IMR-90 (cell line): ENCODE measurements at regions not wholly inside any gene's neighbourhood (a gene's known extent, or its start where the extent isn't known, plus 50 kb on each side); places are given as distances from the start of the nearest gene placed in this dataset.

ENCODE experiments used
- ATAC-seq: fragments of 200-7000 bp; cut with Tn5 transposase; 2 replicates; pipeline ENCODE4 v1.9.1; 2020; ENCODE audit warnings: low read depth, mild to moderate bottlenecking, moderate library complexity
- BruUV-seq: library from RNA; stranded (reverse); fragments of 400-500 nt; replicated peaks from 2 replicates; lab custom pipeline; 2021; lab: Mats Ljungman, UMichigan
- CTCF ChIA-PET: fragments of 300-600 bp; formaldehyde crosslinking; extraction: SDS; loops from one replicate; lab custom pipeline; 2021; ENCODE audit warnings: antibody characterized with exemption; lab: Yijun Ruan, JAX
- POLR2A ChIA-PET: fragments of 300-600 bp; sonication (Branson Sonifier 250); formaldehyde crosslinking; loops from one replicate; lab custom pipeline; 2022; ENCODE audit warnings: antibody characterized with exemption; ENCODE audit not compliant: unreplicated experiment; lab: Charles Lee
- DNase-seq: peaks from one replicate; pipeline ENCODE4 v3.0.0; 2013
- H2AFZ ChIP-seq: replicated peaks from 2 replicates; pipeline ENCODE3; 2013; ENCODE audit warnings: low read length, mild to moderate bottlenecking; ENCODE audit not compliant: poor library complexity
- H2AK5ac ChIP-seq: 2 replicates; pipeline ENCODE4 v1.6.1; 2013; ENCODE audit warnings: low read depth, low read length, inconsistent platforms
- H2AK9ac ChIP-seq: replicated peaks from 2 replicates; pipeline ENCODE3; 2013; ENCODE audit warnings: mild to moderate bottlenecking, low read depth, low read length, moderate library complexity; ENCODE audit not compliant: poor library complexity
- H2BK120ac ChIP-seq: 2 replicates; pipeline ENCODE4 v1.6.1; 2013; ENCODE audit warnings: low read depth, low read length, inconsistent platforms
- H2BK15ac ChIP-seq: 3 replicates; pipeline ENCODE4 v1.6.1; 2013; ENCODE audit warnings: low read depth, low read length, inconsistent platforms
- H2BK20ac ChIP-seq: 2 replicates; pipeline ENCODE4 v1.6.1; 2013; ENCODE audit warnings: low read depth, mild to moderate bottlenecking, inconsistent platforms, low read length, moderate library complexity
- H2BK5ac ChIP-seq: 2 replicates; pipeline ENCODE4 v1.6.1; 2013; ENCODE audit warnings: mild to moderate bottlenecking, low read depth, low read length, inconsistent platforms; ENCODE audit not compliant: poor library complexity, severe bottlenecking
- H3K14ac ChIP-seq: replicated peaks from 2 replicates; pipeline ENCODE4 v1.6.1; 2013; ENCODE audit warnings: low read depth, low read length, inconsistent platforms
- H3K18ac ChIP-seq: 2 replicates; pipeline ENCODE4 v1.6.1; 2013; ENCODE audit warnings: low read depth, low read length, control low read depth
- H3K23ac ChIP-seq: 2 replicates; pipeline ENCODE4 v1.6.1; 2013; ENCODE audit warnings: low read depth, low read length, inconsistent platforms
- H3K27ac ChIP-seq: 2 replicates; pipeline ENCODE4 v1.5.1; 2013; ENCODE audit warnings: mild to moderate bottlenecking, control low read depth, low read length; ENCODE audit not compliant: insufficient read depth
- H3K27me3 ChIP-seq: 2 replicates; pipeline ENCODE4 v1.6.1; 2013; ENCODE audit warnings: low read length; ENCODE audit not compliant: control insufficient read depth, insufficient read depth
- H3K36me3 ChIP-seq: 2 replicates; pipeline ENCODE4 v1.6.1; 2013; ENCODE audit warnings: low read length, mixed read lengths; ENCODE audit not compliant: control insufficient read depth, insufficient read depth
- H3K4ac ChIP-seq: 2 replicates; pipeline ENCODE4 v1.6.1; 2013; ENCODE audit warnings: low read depth, low read length, inconsistent platforms
- H3K4me1 ChIP-seq: 2 replicates; pipeline ENCODE4 v1.6.1; 2013; ENCODE audit warnings: low read length, mixed read lengths; ENCODE audit not compliant: control insufficient read depth, insufficient read depth
- H3K4me2 ChIP-seq: 2 replicates; pipeline ENCODE4 v1.6.1; 2013; ENCODE audit warnings: low read depth, mild to moderate bottlenecking, control low read depth, low read length, moderate library complexity
- H3K4me3 ChIP-seq: 2 replicates; pipeline ENCODE4 v1.5.1; 2013; ENCODE audit warnings: low read depth, mild to moderate bottlenecking, control low read depth, low read length, moderate library complexity; ENCODE audit not compliant: insufficient read depth
- H3K56ac ChIP-seq: 2 replicates; pipeline ENCODE4 v1.6.1; 2013; ENCODE audit warnings: low read length, inconsistent platforms; ENCODE audit not compliant: insufficient read depth; ENCODE audit errors: extremely low read depth
- H3K79me1 ChIP-seq, 2 experiments: 2 replicates each; pipeline ENCODE4 v1.6.1; 2013; ENCODE audit warnings: low read length in 2 of 2, inconsistent platforms in 1 of 2, low read depth in 1 of 2
- H3K9ac ChIP-seq: 2 replicates; pipeline ENCODE4 v1.6.1; 2013; ENCODE audit warnings: low read depth, low read length, control low read depth
- H3K9me1 ChIP-seq: 2 replicates; pipeline ENCODE4 v1.6.1; 2013; ENCODE audit warnings: low read length, inconsistent platforms; ENCODE audit not compliant: insufficient read depth
- H3K9me3 ChIP-seq: 2 replicates; pipeline ENCODE4 v1.6.1; 2013; ENCODE audit warnings: low read length; ENCODE audit not compliant: control insufficient read depth, insufficient read depth
- H4K20me1 ChIP-seq: 2 replicates; pipeline ENCODE4 v1.6.1; 2013; ENCODE audit warnings: low read length, inconsistent platforms; ENCODE audit not compliant: insufficient read depth
- H4K5ac ChIP-seq: 2 replicates; pipeline ENCODE4 v1.6.1; 2013; ENCODE audit warnings: mild to moderate bottlenecking, low read depth, low read length, control low read depth
- H4K8ac ChIP-seq, 2 experiments: 2 replicates each; pipeline ENCODE4 v1.6.1; 2013; ENCODE audit warnings: low read depth in 2 of 2, low read length in 2 of 2, control low read depth in 1 of 2, inconsistent platforms in 1 of 2
- H4K91ac ChIP-seq: 2 replicates; pipeline ENCODE4 v1.6.1; 2013; ENCODE audit warnings: low read depth, low read length, inconsistent platforms; ENCODE audit not compliant: insufficient read depth
- BHLHE40 ChIP-seq: fragments of 150-350 bp; IDR thresholded peaks from 2 replicates; pipeline ENCODE4 v1.6.1; 2016; ENCODE audit warnings: mild to moderate bottlenecking, low read depth, low read length
- CHD1 ChIP-seq: IDR thresholded peaks from 2 replicates; pipeline ENCODE4 v1.6.1; 2012; ENCODE audit warnings: low read depth, low read length, improper control_type of control experiment
- MAZ ChIP-seq: IDR thresholded peaks from 2 replicates; pipeline ENCODE4 v1.6.1; 2012; ENCODE audit warnings: low read depth, mild to moderate bottlenecking, low read length, improper control_type of control experiment, moderate library complexity, borderline replicate concordance
- NFE2L2 ChIP-seq: fragments of 150-350 bp; IDR thresholded peaks from 2 replicates; pipeline ENCODE4 v1.6.1; 2016; ENCODE audit warnings: low read depth, mild to moderate bottlenecking, low read length
- RCOR1 ChIP-seq: IDR thresholded peaks from 2 replicates; pipeline ENCODE4 v1.6.1; 2012; ENCODE audit warnings: mild to moderate bottlenecking, low read length, improper control_type of control experiment; ENCODE audit not compliant: insufficient replicate concordance
- SMC3 ChIP-seq: fragments of 150-350 bp; IDR thresholded peaks from 2 replicates; pipeline ENCODE4 v1.6.1; 2016; ENCODE audit warnings: low read depth, mild to moderate bottlenecking, antibody characterized with exemption, low read length, moderate library complexity
- WGBS, 2 experiments: methylation state at CpG; one replicate each; pipeline versions ENCODE4 v1.1.5 to v1.1.7; 2013; ENCODE audit warnings: missing lambda C conversion rate in 2 of 2; ENCODE audit not compliant: insufficient read length in 1 of 2; ENCODE audit errors: extremely low coverage in 2 of 2; 5-methylcytosine and 5-hydroxymethylcytosine counted together
- dilution Hi-C: fragments of 300-500 bp; cut with HindIII; formaldehyde crosslinking; loops from one replicate; pipeline ENCODE4 v1.14.3; 2018; ENCODE audit warnings: low sequenced_read_pairs; ENCODE audit not compliant: unreplicated experiment
- in situ Hi-C: fragments of 300-500 bp; cut with MboI; formaldehyde crosslinking; loops from 3 replicates; pipeline ENCODE4 v1.14.3; 2019; ENCODE audit warnings: low sequenced_read_pairs, inconsistent platforms, mixed read lengths
- intact Hi-C: fragments of 100-400 bp; cut with micrococcal nuclease; formaldehyde crosslinking; loops from 2 replicates; pipeline ENCODE4 v1.10.0; 2022

- Histone ChIP-seq H3K9ac (no peak overlapping the region), H2BK15ac (no peak overlapping the region), H3K4me3 (no peak overlapping the region), H3K4me1 (no peaks in the 10 kb centered on the region), H4K20me1 (no peaks in the 10 kb centered on the region), H3K27ac (no peak overlapping the region), H2BK120ac (no peak overlapping the region), H3K9me3 (no peaks in the 10 kb centered on the region), H2BK5ac (no peak overlapping the region), H2AK9ac (no peak overlapping the region), H4K8ac (no peak overlapping the region), H2BK20ac (no peak overlapping the region), H4K91ac (no peak overlapping the region), H3K9me1 (no peaks in the 10 kb centered on the region; the same call in 1 of the 2 replicates), H2AK5ac (no peak overlapping the region), H3K4me2 (no peak overlapping the region), H3K4ac (no peak overlapping the region), H4K5ac (no peak overlapping the region), H3K27me3 (no peaks in the 10 kb centered on the region; the same call in 1 of the 2 replicates), H3K14ac (no peak overlapping the region), H2AFZ (no peak overlapping the region), H3K56ac (no peak overlapping the region), H3K23ac (no peak overlapping the region), H3K18ac (no peak overlapping the region), H3K79me1 (no peaks in the 10 kb centered on the region), H3K36me3 (no peaks in the 10 kb centered on the region)
- ATAC-seq (no peak), DNase-seq (no peak)
- no CpG with 5 or more reads among the region's 7 CpGs for WGBS, 2 experiments
- intact Hi-C loops (loop anchor here (10.0 kb wide), 1 partner anchor 361 kb away; no protein-coding TSS in a partner anchor), dilution Hi-C loops (no loop called here), in situ Hi-C loops (no loop called here)
- no TSS peak for BruUV-seq
- CTCF ChIA-PET: no interaction called here
- POLR2A ChIA-PET: no interaction called here
- TF ChIP-seq SMC3 (no peak), MAZ (no peak), NFE2L2 (no peak), CHD1 (no peak), RCOR1 (no peak), BHLHE40 (no peak)
Measured at GRCh38 chr13:99805361-99805760, 166.2 kb downstream of the ZIC5 start.
